ENCODE measurements at regions not wholly inside any gene's neighbourhood (a gene's known extent, or its start where the extent isn't known, plus 50 kb on each side); places are given as distances from the start of the nearest gene placed in this dataset.
A peak's percentile ranks its signal among the peaks of the same experiment; 100 is the strongest.

DNA sequence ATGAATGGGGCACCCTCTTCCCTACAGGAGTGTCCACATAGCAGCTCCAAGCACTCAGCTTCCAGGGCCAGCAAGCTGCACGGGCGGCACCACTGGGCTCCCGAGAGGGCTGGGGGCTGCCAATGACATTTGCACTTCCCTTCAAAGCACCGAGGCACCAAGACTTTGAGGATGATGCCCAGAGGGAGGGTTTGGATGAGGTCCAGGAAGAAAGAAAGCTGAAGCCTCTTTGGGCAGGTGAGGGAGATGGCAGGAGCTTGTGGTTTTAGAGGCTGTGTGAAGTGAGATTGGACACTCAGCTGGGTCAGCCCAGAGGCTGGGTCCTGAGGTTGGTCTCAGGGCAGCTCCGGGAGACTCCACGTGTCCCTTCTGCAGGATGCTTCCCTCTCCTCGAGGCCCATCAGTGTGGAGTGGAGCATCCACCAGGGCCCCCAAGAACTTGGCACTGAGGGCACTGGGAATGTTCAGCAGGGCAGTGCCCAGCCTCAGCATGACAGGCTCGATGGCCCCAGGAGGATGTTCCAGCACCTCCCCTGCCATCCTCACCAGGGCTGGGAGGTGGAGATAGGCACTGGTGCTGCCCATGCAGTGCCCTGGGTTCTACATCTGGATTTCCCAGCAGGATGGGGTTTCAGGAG, 54.9 kb upstream of the IGFBP3 start:
- TF ChIP-seq, protein P1, sequence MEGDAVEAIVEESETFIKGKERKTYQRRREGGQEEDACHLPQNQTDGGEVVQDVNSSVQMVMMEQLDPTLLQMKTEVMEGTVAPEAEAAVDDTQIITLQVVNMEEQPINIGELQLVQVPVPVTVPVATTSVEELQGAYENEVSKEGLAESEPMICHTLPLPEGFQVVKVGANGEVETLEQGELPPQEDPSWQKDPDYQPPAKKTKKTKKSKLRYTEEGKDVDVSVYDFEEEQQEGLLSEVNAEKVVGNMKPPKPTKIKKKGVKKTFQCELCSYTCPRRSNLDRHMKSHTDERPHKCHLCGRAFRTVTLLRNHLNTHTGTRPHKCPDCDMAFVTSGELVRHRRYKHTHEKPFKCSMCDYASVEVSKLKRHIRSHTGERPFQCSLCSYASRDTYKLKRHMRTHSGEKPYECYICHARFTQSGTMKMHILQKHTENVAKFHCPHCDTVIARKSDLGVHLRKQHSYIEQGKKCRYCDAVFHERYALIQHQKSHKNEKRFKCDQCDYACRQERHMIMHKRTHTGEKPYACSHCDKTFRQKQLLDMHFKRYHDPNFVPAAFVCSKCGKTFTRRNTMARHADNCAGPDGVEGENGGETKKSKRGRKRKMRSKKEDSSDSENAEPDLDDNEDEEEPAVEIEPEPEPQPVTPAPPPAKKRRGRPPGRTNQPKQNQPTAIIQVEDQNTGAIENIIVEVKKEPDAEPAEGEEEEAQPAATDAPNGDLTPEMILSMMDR (IDR thresholded peaks at IDR 0.05; ENCODE audit: extremely low read depth, low read depth, low read length) = no peak
- no peaks in the 10 kb centered on the region for H3K9me3 ChIP-seq (ENCODE audit: low read depth, low read length)
- H3K79me2 ChIP-seq (ENCODE audit: insufficient read depth, low read length) = no peaks in the 10 kb centered on the region
- no peaks in the 10 kb centered on the region for H3K36me3 ChIP-seq (ENCODE audit: insufficient read depth, low read length)
- no peak overlapping the region for H3K4me2 ChIP-seq (ENCODE audit: insufficient read depth, low read length)
- H3K27me3 ChIP-seq (ENCODE audit: insufficient read depth, low read length) = no peaks in the 10 kb centered on the region
- H3K4me3 ChIP-seq (ENCODE audit: insufficient read depth, low read length) = no peak overlapping the region
- H3K4me1 ChIP-seq (ENCODE audit: insufficient read depth, low read length) = peaks cover 46% of the 10 kb centered on the region
- DNase-seq (ENCODE audit: insufficient read length, low spot score, missing footprints) = no peak
- H2AFZ ChIP-seq (ENCODE audit: low read length) = no peak overlapping the region
- no peaks in the 10 kb centered on the region for H4K20me1 ChIP-seq (ENCODE audit: insufficient read depth, low read length)
- H3K27ac ChIP-seq (ENCODE audit: low read depth, low read length) = no peak overlapping the region

DNA sequence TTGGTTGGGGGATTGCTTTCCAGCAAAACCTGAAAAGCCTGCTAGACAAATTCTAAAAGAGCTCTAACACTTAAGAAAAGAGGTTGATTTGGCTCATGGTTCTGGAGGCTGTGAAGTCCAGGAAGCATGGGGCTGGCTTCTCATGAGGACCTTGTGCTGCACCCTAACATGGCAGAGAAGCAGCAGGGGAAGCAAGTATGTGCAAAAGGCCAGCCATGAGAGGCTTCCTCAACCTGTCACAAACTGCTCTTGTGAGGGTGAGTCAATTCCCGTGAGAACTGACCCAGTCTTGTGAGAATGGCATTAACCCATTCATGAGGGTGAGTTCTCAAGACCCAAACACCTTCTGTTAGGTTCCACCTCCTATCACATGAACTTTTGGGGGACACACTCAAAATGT, 54.3 kb upstream of the IGFBP3 start:
- Histone ChIP-seq H3K9me3 (ENCODE audit: low read depth, low read length) (no peaks in the 10 kb centered on the region), H4K20me1 (ENCODE audit: insufficient read depth, low read length) (no peaks in the 10 kb centered on the region), H3K27ac (ENCODE audit: low read depth, low read length) (no peak overlapping the region), H3K4me1 (ENCODE audit: insufficient read depth, low read length) (peaks cover 40% of the 10 kb centered on the region), H3K79me2 (ENCODE audit: insufficient read depth, low read length) (no peaks in the 10 kb centered on the region), H3K27me3 (ENCODE audit: insufficient read depth, low read length) (no peaks in the 10 kb centered on the region), H3K36me3 (ENCODE audit: insufficient read depth, low read length) (no peaks in the 10 kb centered on the region), H3K4me3 (ENCODE audit: insufficient read depth, low read length) (no peak overlapping the region), H2AFZ (ENCODE audit: low read length) (no peak overlapping the region), H3K4me2 (ENCODE audit: insufficient read depth, low read length) (no peak overlapping the region)
- TF ChIP-seq, protein P1 (IDR thresholded peaks at IDR 0.05; ENCODE audit: extremely low read depth, low read depth, low read length) = no peak
- no peak for DNase-seq (ENCODE audit: insufficient read length, low spot score, missing footprints)

DNA sequence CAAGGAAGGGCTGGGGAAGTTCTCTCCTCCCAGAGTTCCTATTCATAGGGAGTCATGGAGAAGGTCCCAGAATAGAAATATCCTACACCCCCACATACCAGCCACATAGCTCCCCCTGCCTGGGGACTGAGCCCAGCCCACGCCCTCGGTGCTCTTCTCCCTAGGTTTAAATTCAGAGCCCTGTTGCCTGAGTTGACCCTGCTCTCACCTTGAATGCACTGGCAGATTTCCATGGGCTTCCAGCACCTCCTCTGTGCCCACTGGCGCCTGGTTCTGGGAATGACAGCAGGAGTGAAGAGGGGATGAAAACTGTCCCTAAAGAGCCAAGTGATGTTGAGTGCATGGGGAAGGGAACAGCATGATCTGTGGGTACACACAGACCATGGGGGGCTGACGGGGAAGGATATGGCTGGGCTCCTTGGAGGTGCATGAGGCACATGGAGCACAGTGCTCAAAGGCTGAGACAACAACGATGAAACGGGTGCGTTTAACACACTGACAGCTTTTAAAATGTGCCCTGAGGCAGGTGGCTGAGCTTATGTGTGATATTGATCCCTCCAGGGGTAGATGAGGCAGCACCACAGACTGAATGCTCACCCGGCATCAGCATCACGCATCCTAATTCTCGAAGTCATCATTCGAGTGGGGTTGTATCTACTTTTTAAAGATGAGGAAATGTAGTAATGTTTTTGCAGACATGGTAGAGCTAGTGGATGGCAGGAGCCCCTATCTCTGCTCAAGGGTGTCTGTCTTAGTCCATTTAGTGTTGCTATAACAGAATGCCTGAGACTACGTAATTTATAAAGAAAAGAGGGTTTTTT, 53.7 kb upstream of the IGFBP3 start:
- Histone ChIP-seq H3K4me3 (ENCODE audit: insufficient read depth, low read length) (no peak overlapping the region), H3K4me1 (ENCODE audit: insufficient read depth, low read length) (peaks cover 36% of the 10 kb centered on the region), H3K27ac (ENCODE audit: low read depth, low read length) (peak overlapping the region; percentile 26), H3K9me3 (ENCODE audit: low read depth, low read length) (no peaks in the 10 kb centered on the region), H3K79me2 (ENCODE audit: insufficient read depth, low read length) (no peaks in the 10 kb centered on the region), H4K20me1 (ENCODE audit: insufficient read depth, low read length) (no peaks in the 10 kb centered on the region), H3K27me3 (ENCODE audit: insufficient read depth, low read length) (no peaks in the 10 kb centered on the region), H3K36me3 (ENCODE audit: insufficient read depth, low read length) (no peaks in the 10 kb centered on the region), H3K4me2 (ENCODE audit: insufficient read depth, low read length) (no peak overlapping the region), H2AFZ (ENCODE audit: low read length) (peak overlapping the region; percentile 58)
- peak; percentile 61 for DNase-seq (ENCODE audit: insufficient read length, low spot score, missing footprints)
- TF ChIP-seq, protein P1 (IDR thresholded peaks at IDR 0.05; ENCODE audit: extremely low read depth, low read depth, low read length) = no peak

Measured in osteoblast (primary cell).